H1 (cell line): ENCODE measurements at regions not wholly inside any gene's neighbourhood (a gene's known extent, or its start where the extent isn't known, plus 50 kb on each side); places are given as distances from the start of the nearest gene placed in this dataset.

Experiments used
- CTCF ChIA-PET: fragments of 300-600 bp; sonication (Branson Sonifier 250); formaldehyde crosslinking; loops from one replicate; lab custom pipeline; 2021; ENCODE audit not compliant: partially characterized antibody; lab: Charles Lee
- POLR2A ChIA-PET: fragments of 300-600 bp; sonication (Branson Sonifier 250); formaldehyde crosslinking; loops from one replicate; lab custom pipeline; 2021; ENCODE audit warnings: inconsistent platforms; ENCODE audit not compliant: partially characterized antibody; lab: Charles Lee
- DNase-seq, 2 experiments: peaks; one replicate each; pipeline versions ENCODE4 v3.0.0 to v3.0.0-alpha.2; 2010 to 2022; ENCODE audit warnings: low spot score in 2 of 2, low read depth in 1 of 2, mixed read lengths in 1 of 2
- FAIRE-seq: peaks from 2 replicates; lab custom pipeline; 2011; peaks lifted over from hg19 to GRCh38; lab: Jason Lieb, UNC
- H2AFZ ChIP-seq: 2 replicates; pipeline ENCODE4 v1.8.1; 2012; ENCODE audit warnings: low read length, inconsistent platforms
- H2AK5ac ChIP-seq: 2 replicates; pipeline ENCODE4 v1.6.1; 2013; ENCODE audit warnings: low read depth, low read length
- H2BK120ac ChIP-seq: replicated peaks from 2 replicates; pipeline ENCODE3; 2013; ENCODE audit warnings: low read depth, low read length, inconsistent platforms
- H2BK12ac ChIP-seq: 2 replicates; pipeline ENCODE4 v1.6.1; 2013; ENCODE audit warnings: low read depth, low read length
- H2BK15ac ChIP-seq: 2 replicates; pipeline ENCODE4 v1.6.1; 2013; ENCODE audit warnings: low read length
- H2BK20ac ChIP-seq: 2 replicates; pipeline ENCODE4 v1.6.1; 2013; ENCODE audit warnings: low read length
- H2BK5ac ChIP-seq: 2 replicates; pipeline ENCODE4 v1.6.1; 2013; ENCODE audit warnings: low read depth, low read length
- H3K14ac ChIP-seq: 2 replicates; pipeline ENCODE4 v1.6.1; 2013; ENCODE audit warnings: inconsistent platforms; ENCODE audit not compliant: insufficient read length
- H3K18ac ChIP-seq: 2 replicates; pipeline ENCODE4 v1.6.1; 2013; ENCODE audit warnings: low read length; ENCODE audit errors: extremely low read depth
- H3K23ac ChIP-seq: 2 replicates; pipeline ENCODE4 v1.6.1; 2013; ENCODE audit warnings: inconsistent platforms; ENCODE audit not compliant: insufficient read length
- H3K23me2 ChIP-seq: 2 replicates; pipeline ENCODE4 v1.6.1; 2013; ENCODE audit warnings: low read depth, low read length
- H3K27ac ChIP-seq: 2 replicates; pipeline ENCODE4 v1.6.1; 2011; ENCODE audit warnings: low read depth, low read length, inconsistent platforms
- H3K27me3 ChIP-seq, 4 experiments: replicated peaks in 1 of 4; 1 replicate in 1 of 4; 2 replicates in 3 of 4; pipeline versions ENCODE4 v1.6.1 to v1.8.1; 2011 to 2013; ENCODE audit warnings: low read length in 3 of 4, mild to moderate bottlenecking in 3 of 4, inconsistent platforms in 2 of 4, mixed read lengths in 2 of 4, moderate library complexity in 1 of 4; ENCODE audit not compliant: control insufficient read depth in 3 of 4, insufficient read depth in 3 of 4; ENCODE audit errors: extremely low read depth in 1 of 4
- H3K36me3 ChIP-seq, 4 experiments: 2 replicates each; pipeline versions ENCODE4 v1.6.1 to v1.8.1; 2011 to 2013; ENCODE audit warnings: mild to moderate bottlenecking in 4 of 4, low read length in 3 of 4, moderate library complexity in 2 of 4, control low read depth in 1 of 4, inconsistent platforms in 1 of 4; ENCODE audit not compliant: insufficient read depth in 4 of 4, control insufficient read depth in 2 of 4
- H3K4ac ChIP-seq: replicated peaks from 2 replicates; pipeline ENCODE3; 2013; ENCODE audit warnings: low read length, low read depth, mixed read lengths, inconsistent platforms; ENCODE audit not compliant: insufficient read length
- H3K4me1 ChIP-seq, 4 experiments: replicated peaks in 1 of 4; 1 replicate in 1 of 4; 2 replicates in 3 of 4; pipeline versions ENCODE4 v1.6.1 to v1.8.1; 2011 to 2013; ENCODE audit warnings: low read length in 3 of 4, inconsistent platforms in 2 of 4, mixed read lengths in 1 of 4; ENCODE audit not compliant: insufficient read depth in 4 of 4, control insufficient read depth in 3 of 4
- H3K4me2 ChIP-seq, 2 experiments: 2 replicates each; pipeline versions ENCODE4 v1.6.1 to v1.8.1; 2011 to 2013; ENCODE audit warnings: low read depth in 2 of 2, low read length in 2 of 2, control low read depth in 1 of 2, inconsistent platforms in 1 of 2, mild to moderate bottlenecking in 1 of 2; ENCODE audit not compliant: insufficient read depth in 1 of 2
- H3K4me3 ChIP-seq, 4 experiments: fragments of 200-600, 300-600 bp in 1 of 4; sonication (generic), shearing (Covaris generic), sonication (Bioruptor Twin) in 1 of 4; 2 replicates each; pipeline versions ENCODE4 v1.5.1 to v1.8.1; 2011 to 2016; ENCODE audit warnings: low read length in 4 of 4, low read depth in 3 of 4, control low read depth in 2 of 4, inconsistent platforms in 2 of 4, mild to moderate bottlenecking in 2 of 4, mixed read lengths in 1 of 4, moderate library complexity in 1 of 4; ENCODE audit not compliant: insufficient read depth in 2 of 4; ENCODE audit errors: extremely low read depth in 1 of 4
- H3K56ac ChIP-seq: replicated peaks from 2 replicates; pipeline ENCODE3; 2013; ENCODE audit warnings: low read depth, mild to moderate bottlenecking, mixed read lengths, low read length, inconsistent platforms; ENCODE audit not compliant: insufficient read length
- H3K79me1 ChIP-seq: 2 replicates; pipeline ENCODE4 v1.6.1; 2013; ENCODE audit warnings: low read depth, low read length, control low read depth
- H3K79me2 ChIP-seq, 2 experiments: 2 replicates each; pipeline versions ENCODE4 v1.6.1 to v1.8.1; 2012 to 2013; ENCODE audit warnings: low read length in 2 of 2, mild to moderate bottlenecking in 2 of 2, inconsistent platforms in 1 of 2; ENCODE audit not compliant: insufficient read depth in 2 of 2, control insufficient read depth in 1 of 2
- H3K9ac ChIP-seq, 4 experiments: replicated peaks in 1 of 4; 1 replicate in 1 of 4; 2 replicates in 3 of 4; pipeline versions ENCODE4 v1.6.1 to v1.8.1; 2011 to 2013; ENCODE audit warnings: low read depth in 3 of 4, low read length in 3 of 4, control low read depth in 2 of 4, mild to moderate bottlenecking in 2 of 4, moderate library complexity in 2 of 4, inconsistent platforms in 1 of 4; ENCODE audit errors: extremely low read depth in 1 of 4
- H3K9me3 ChIP-seq, 2 experiments: 2 replicates each; pipeline versions ENCODE4 v1.6.1 to v1.8.1; 2012 to 2013; ENCODE audit warnings: mild to moderate bottlenecking in 2 of 2, moderate library complexity in 2 of 2, control low read depth in 1 of 2, inconsistent platforms in 1 of 2, low read depth in 1 of 2, low read length in 1 of 2, mixed read lengths in 1 of 2; ENCODE audit not compliant: insufficient read depth in 2 of 2
- H4K20me1 ChIP-seq, 2 experiments: replicated peaks in 1 of 2; 2 replicates each; pipeline versions ENCODE3 to v1.8.1; 2011 to 2013; ENCODE audit warnings: inconsistent platforms in 2 of 2, low read length in 2 of 2, mild to moderate bottlenecking in 1 of 2; ENCODE audit not compliant: insufficient read depth in 2 of 2, control insufficient read depth in 1 of 2
- H4K5ac ChIP-seq: 2 replicates; pipeline ENCODE4 v1.6.1; 2013; ENCODE audit warnings: low read length, low read depth, mixed read lengths, inconsistent platforms; ENCODE audit not compliant: insufficient read length
- H4K8ac ChIP-seq: 2 replicates; pipeline ENCODE4 v1.8.0; 2013; ENCODE audit warnings: mild to moderate bottlenecking, moderate library complexity, low read length, inconsistent platforms; ENCODE audit not compliant: insufficient read depth; ENCODE audit errors: extremely low read depth
- H4K91ac ChIP-seq: replicated peaks from 2 replicates; pipeline ENCODE3; 2013; ENCODE audit warnings: low read length, mixed read lengths, inconsistent platforms; ENCODE audit not compliant: insufficient read length
- ASH2L ChIP-seq: fragments of 200-600, 300-600 bp; sonication (generic); IDR thresholded peaks from one replicate; pipeline ENCODE4 v1.7.1; 2017; ENCODE audit warnings: low read length
- BCL11A ChIP-seq, 2 experiments: IDR thresholded peaks; one replicate each; pipeline ENCODE4 v1.6.1; 2011; ENCODE audit warnings: low read depth in 2 of 2, low read length in 2 of 2, mild to moderate bottlenecking in 2 of 2
- CHD2 ChIP-seq: IDR thresholded peaks from 2 replicates; pipeline ENCODE4 v1.6.1; 2012; ENCODE audit warnings: low read length, improper control_type of control experiment
- EGR1 ChIP-seq: IDR thresholded peaks from 2 replicates; pipeline ENCODE4 v1.6.1; 2011; ENCODE audit warnings: low read depth, low read length, borderline replicate concordance
- HDAC6 ChIP-seq: IDR thresholded peaks from one replicate; pipeline ENCODE4 v1.7.1; 2012; ENCODE audit warnings: low read depth, mild to moderate bottlenecking, inconsistent platforms, low read length, moderate library complexity
- KDM1A ChIP-seq: fragments of 200-600, 300-600 bp; sonication (generic); IDR thresholded peaks from 2 replicates; pipeline ENCODE4 v1.7.1; 2016; ENCODE audit warnings: mild to moderate bottlenecking, low read length, borderline replicate concordance
- NANOG ChIP-seq: IDR thresholded peaks from 2 replicates; pipeline ENCODE4 v1.6.1; 2011; ENCODE audit warnings: low read length, low read depth, mild to moderate bottlenecking, inconsistent platforms; ENCODE audit not compliant: insufficient read depth, poor library complexity, severe bottlenecking
- NRF1 ChIP-seq: IDR thresholded peaks from 2 replicates; pipeline ENCODE4 v1.6.1; 2011; ENCODE audit warnings: mild to moderate bottlenecking, low read depth, low read length, improper control_type of control experiment
- ZNF274 ChIP-seq: IDR thresholded peaks from 2 replicates; pipeline ENCODE4 v1.7.0; 2012; ENCODE audit warnings: low read length, borderline replicate concordance; ENCODE audit errors: extremely low read depth

GRCh38 chr12:75656210-75656609 lies 144.8 kb upstream of the KRR1 start:
- Histone ChIP-seq H3K9ac (no peak overlapping the region), H3K79me2 (no peaks in the 10 kb centered on the region)
- POLR2A ChIA-PET = no interaction called here

More at GRCh38 chr12:75656210-75656609, 144.8 kb upstream of the KRR1 start:
- Histone ChIP-seq H3K18ac (no peak overlapping the region), H3K4me2 (no peak overlapping the region), H3K23ac (no peak overlapping the region), H4K91ac (no peak overlapping the region), H3K4me1 (no peaks in the 10 kb centered on the region), H3K9me3 (no peaks in the 10 kb centered on the region), H3K4me3 (no peak overlapping the region), H2BK5ac (no peak overlapping the region), H2BK12ac (no peak overlapping the region), H4K5ac (no peak overlapping the region), H3K56ac (no peak overlapping the region), H2AFZ (no peak overlapping the region), H4K20me1 (no peaks in the 10 kb centered on the region), H3K23me2 (no peaks in the 10 kb centered on the region), H2BK15ac (no peak overlapping the region), H2AK5ac (no peak overlapping the region), H3K27me3 (no peaks in the 10 kb centered on the region; a peak in 1 of 7 replicates), H3K27ac (no peak overlapping the region), H3K4ac (no peak overlapping the region), H3K36me3 (no peaks in the 10 kb centered on the region), H2BK120ac (no peak overlapping the region), H3K14ac (no peak overlapping the region), H2BK20ac (no peak overlapping the region), H3K79me1 (no peaks in the 10 kb centered on the region), H4K8ac (no peak overlapping the region)
- CTCF ChIA-PET = no interaction called here
- DNase-seq = no peak
- FAIRE-seq = no peak
- TF ChIP-seq HDAC6 (no peak), NRF1 (no peak), BCL11A (IDR thresholded peaks at IDR 0.05; ENCODE audit: low read depth in 2 of 2, low read length in 2 of 2) (no peak), ASH2L (no peak), KDM1A (no peak), NANOG (no peak), ZNF274 (no peak), CHD2 (no peak), EGR1 (no peak)
